KMS-11 (cell line): ENCODE measurements at regions not wholly inside any gene's neighbourhood (a gene's known extent, or its start where the extent isn't known, plus 50 kb on each side); places are given as distances from the start of the nearest gene placed in this dataset.

Source experiments
- H2AFZ ChIP-seq: fragments of 200-600 bp; sonication (generic); 2 replicates; pipeline ENCODE4 v1.6.1; 2016; ENCODE audit warnings: antibody characterized with exemption, mixed run types, low read depth
- H3K27ac ChIP-seq: fragments of 200-600 bp; sonication (generic); 2 replicates; pipeline ENCODE4 v1.6.1; 2016; ENCODE audit warnings: mild to moderate bottlenecking, mixed run types
- H3K27me3 ChIP-seq: fragments of 200-600 bp; sonication (generic); 2 replicates; pipeline ENCODE4 v1.6.1; 2017; ENCODE audit warnings: mild to moderate bottlenecking, low read depth, mixed run types, moderate library complexity; ENCODE audit not compliant: insufficient read depth
- H3K36me3 ChIP-seq: fragments of 200-600 bp; sonication (generic); 2 replicates; pipeline ENCODE4 v1.6.1; 2017; ENCODE audit warnings: mild to moderate bottlenecking, mixed run types; ENCODE audit not compliant: insufficient read depth
- H3K4me1 ChIP-seq: fragments of 200-600 bp; sonication (generic); 2 replicates; pipeline ENCODE4 v1.6.1; 2016; ENCODE audit warnings: mild to moderate bottlenecking, low read depth, mixed run types; ENCODE audit not compliant: poor library complexity, severe bottlenecking
- H3K4me2 ChIP-seq: fragments of 200-600 bp; sonication (generic); 2 replicates; pipeline ENCODE4 v1.7.0; 2016; ENCODE audit warnings: mild to moderate bottlenecking, mixed run types
- H3K4me3 ChIP-seq: fragments of 200-600 bp; sonication (generic); IDR thresholded peaks from 2 replicates; pipeline ENCODE4 v1.6.1; 2017; ENCODE audit warnings: low read depth, low read length, mixed read lengths; ENCODE audit not compliant: insufficient read depth
- H3K79me2 ChIP-seq: fragments of 200-600 bp; sonication (generic); 2 replicates; pipeline ENCODE4 v1.6.1; 2016; ENCODE audit warnings: low read depth, mixed run types; ENCODE audit not compliant: insufficient read depth
- H3K9ac ChIP-seq: fragments of 200-600 bp; sonication (generic); 2 replicates; pipeline ENCODE4 v1.6.1; 2016; ENCODE audit warnings: mild to moderate bottlenecking, mixed run types
- H4K20me1 ChIP-seq: fragments of 200-600 bp; sonication (generic); 2 replicates; pipeline ENCODE4 v1.6.1; 2016; ENCODE audit warnings: mild to moderate bottlenecking, mixed run types; ENCODE audit not compliant: insufficient read depth
- CTCF ChIP-seq: fragments of 200-600 bp; sonication (generic); conservative IDR thresholded peaks from 2 replicates; pipeline ENCODE4 v1.6.1; 2017; ENCODE audit warnings: low read depth, mild to moderate bottlenecking, antibody characterized with exemption, low read length, moderate library complexity, mixed read lengths

DNA sequence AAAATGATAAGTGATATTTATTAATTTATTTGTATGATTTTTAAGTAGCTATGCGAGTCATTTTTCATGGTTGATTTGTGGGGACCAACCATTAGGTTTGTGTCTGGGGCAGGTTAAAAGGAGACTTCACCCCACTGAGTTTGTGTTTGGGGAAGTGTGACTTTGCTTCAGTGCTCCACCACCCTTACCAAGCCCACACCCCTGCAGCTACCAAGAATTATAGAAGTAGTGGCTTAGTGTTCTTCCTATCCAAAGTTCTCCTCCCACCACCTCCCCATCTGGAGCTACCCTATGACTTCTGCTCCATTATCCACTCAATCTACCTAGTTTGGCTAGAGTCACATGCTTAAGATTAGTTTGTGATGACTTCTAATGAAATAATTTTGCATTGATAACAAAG is 182.1 kb upstream of the ZEB2 start:
- Histone ChIP-seq H3K4me2 (no peak overlapping the region), H3K9ac (no peak overlapping the region), H3K27ac (no peak overlapping the region), H2AFZ (no peak overlapping the region), H3K4me1 (peaks cover 17% of the 10 kb centered on the region), H3K36me3 (no peaks in the 10 kb centered on the region), H3K27me3 (no peaks in the 10 kb centered on the region), H3K4me3 (no peak overlapping the region), H4K20me1 (no peaks in the 10 kb centered on the region), H3K79me2 (no peaks in the 10 kb centered on the region)
- TF ChIP-seq CTCF, result no peak

DNA sequence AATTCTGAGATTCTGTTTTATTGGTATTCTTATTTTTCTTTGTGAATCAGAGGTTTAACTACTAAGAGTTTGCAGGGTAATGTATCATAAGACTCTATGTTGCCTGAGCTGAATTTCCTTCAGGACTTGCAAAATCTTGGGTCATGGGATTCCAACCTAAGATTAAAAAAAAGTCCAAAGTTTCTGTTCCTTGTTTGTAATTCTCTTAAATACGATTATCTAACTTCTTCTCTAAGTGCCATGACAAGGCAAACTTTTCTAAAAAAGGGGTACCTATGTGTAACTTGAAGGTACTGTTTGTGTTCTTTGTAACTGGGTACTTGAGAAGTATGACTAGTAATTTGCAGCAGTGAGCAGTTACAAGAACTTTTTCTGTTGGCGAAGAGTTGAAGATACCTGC is 181.3 kb upstream of the ZEB2 start:
- Histone ChIP-seq H3K27ac (no peak overlapping the region), H3K36me3 (no peaks in the 10 kb centered on the region), H3K4me1 (peaks cover 17% of the 10 kb centered on the region), H3K4me2 (no peak overlapping the region), H3K4me3 (no peak overlapping the region), H3K27me3 (no peaks in the 10 kb centered on the region), H2AFZ (no peak overlapping the region), H3K9ac (no peak overlapping the region), H4K20me1 (no peaks in the 10 kb centered on the region), H3K79me2 (no peaks in the 10 kb centered on the region)
- TF ChIP-seq CTCF, result no peak

DNA sequence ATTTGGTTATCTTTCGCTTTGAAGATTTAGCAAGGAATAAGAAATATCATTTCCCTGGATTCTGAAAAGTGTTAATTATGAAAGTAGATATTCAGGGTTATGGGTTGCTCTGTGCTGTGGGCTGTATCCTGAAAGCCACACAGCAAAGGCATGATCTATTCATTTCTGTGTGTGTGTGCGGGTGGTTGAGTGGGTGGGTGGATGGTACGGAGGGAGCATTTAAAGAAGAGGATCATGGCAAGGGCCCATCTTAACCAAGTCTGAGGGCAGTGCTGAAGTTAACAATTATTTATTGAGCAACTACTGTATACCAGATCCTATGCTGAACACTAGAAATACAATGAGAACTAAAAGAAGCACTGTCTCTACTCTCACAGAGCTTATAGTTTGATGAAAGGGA is 178.2 kb upstream of the ZEB2 start:
- H2AFZ ChIP-seq, result no peak overlapping the region
- no peak overlapping the region for H3K27ac ChIP-seq
- no peaks in the 10 kb centered on the region for H4K20me1 ChIP-seq
- H3K79me2 ChIP-seq, result no peaks in the 10 kb centered on the region
- no peak overlapping the region for H3K4me2 ChIP-seq
- H3K27me3 ChIP-seq, result no peaks in the 10 kb centered on the region
- no peak overlapping the region for H3K9ac ChIP-seq
- no peak for TF ChIP-seq CTCF
- no peaks in the 10 kb centered on the region for H3K36me3 ChIP-seq
- no peak overlapping the region for H3K4me3 ChIP-seq
- H3K4me1 ChIP-seq, result no peaks in the 10 kb centered on the region

DNA sequence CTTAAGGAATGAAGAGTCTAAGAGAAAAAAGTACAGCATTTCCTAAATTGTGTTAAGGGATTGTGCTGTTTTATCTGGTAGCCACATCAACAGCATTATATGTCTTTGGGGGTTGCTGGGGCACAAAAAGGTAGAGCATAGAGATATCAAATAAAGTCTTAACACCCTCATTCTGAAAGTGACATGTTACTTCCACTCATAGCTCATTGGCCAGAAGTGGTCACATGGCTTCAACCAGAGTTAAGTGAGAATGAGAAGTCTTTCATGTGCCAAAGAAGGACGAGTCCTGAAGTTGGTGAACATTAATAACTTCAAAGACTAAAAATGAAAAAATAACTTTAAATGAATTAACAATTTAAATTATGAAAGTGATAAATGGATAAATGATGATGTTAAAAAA is 175.7 kb upstream of the ZEB2 start:
- H3K27ac ChIP-seq, result no peak overlapping the region
- H3K27me3 ChIP-seq, result no peaks in the 10 kb centered on the region
- H4K20me1 ChIP-seq, result no peaks in the 10 kb centered on the region
- H3K36me3 ChIP-seq, result no peaks in the 10 kb centered on the region
- H3K9ac ChIP-seq, result no peak overlapping the region
- no peak overlapping the region for H2AFZ ChIP-seq
- H3K4me2 ChIP-seq, result no peak overlapping the region
- H3K4me1 ChIP-seq, result no peaks in the 10 kb centered on the region
- TF ChIP-seq CTCF, result no peak
- H3K79me2 ChIP-seq, result no peaks in the 10 kb centered on the region
- no peak overlapping the region for H3K4me3 ChIP-seq

- Histone ChIP-seq H3K79me2 (no peaks in the 10 kb centered on the region), H3K4me3 (no peak overlapping the region), H2AFZ (no peak overlapping the region), H3K27ac (no peak overlapping the region), H3K4me2 (no peak overlapping the region), H3K9ac (no peak overlapping the region), H3K36me3 (no peaks in the 10 kb centered on the region), H4K20me1 (no peaks in the 10 kb centered on the region), H3K27me3 (no peaks in the 10 kb centered on the region), H3K4me1 (no peaks in the 10 kb centered on the region)
- TF ChIP-seq CTCF, result no peak
These were observed 174.5 kb upstream of the ZEB2 start for GRCh38 chr2:144694456-144694855.
